Karpas-422 (cell line): ENCODE measurements at regions not wholly inside any gene's neighbourhood (a gene's known extent, or its start where the extent isn't known, plus 50 kb on each side); places are given as distances from the start of the nearest gene placed in this dataset.

ENCODE experiments used
- DNase-seq: peaks from one replicate; pipeline ENCODE4 v3.0.0-alpha.2; 2015
- H2AFZ ChIP-seq: fragments of 200-600 bp; sonication (generic); 2 replicates; pipeline ENCODE4 v1.6.1; 2014; ENCODE audit warnings: antibody characterized with exemption, low read length, mixed read lengths
- H3K27ac ChIP-seq: fragments of 200-600 bp; sonication (generic); 2 replicates; pipeline ENCODE4 v1.5.1; 2014; ENCODE audit warnings: mild to moderate bottlenecking, low read length, moderate library complexity
- H3K27me3 ChIP-seq: fragments of 200-600 bp; sonication (generic); 2 replicates; pipeline ENCODE4 v1.6.1; 2014; ENCODE audit warnings: low read length, mixed read lengths
- H3K36me3 ChIP-seq: fragments of 200-600 bp; sonication (generic); 2 replicates; pipeline ENCODE4 v1.6.1; 2014; ENCODE audit warnings: low read length, mixed read lengths; ENCODE audit not compliant: insufficient read depth
- H3K4me1 ChIP-seq: fragments of 200-600 bp; sonication (generic); 2 replicates; pipeline ENCODE4 v1.6.1; 2014; ENCODE audit warnings: mild to moderate bottlenecking, low read length, mixed read lengths
- H3K4me2 ChIP-seq: fragments of 200-600 bp; sonication (generic); 2 replicates; pipeline ENCODE4 v1.6.1; 2014; ENCODE audit warnings: low read length, low read depth, mild to moderate bottlenecking; ENCODE audit not compliant: poor library complexity, severe bottlenecking
- H3K4me3 ChIP-seq: fragments of 200-600 bp; sonication (generic); 2 replicates; pipeline ENCODE4 v1.5.1; 2014; ENCODE audit warnings: mild to moderate bottlenecking, antibody characterized with exemption, low read length, mixed read lengths
- H3K79me2 ChIP-seq: fragments of 200-600 bp; sonication (generic); 2 replicates; pipeline ENCODE4 v1.6.1; 2014; ENCODE audit warnings: mild to moderate bottlenecking, low read length, mixed read lengths
- H3K9ac ChIP-seq: fragments of 200-600 bp; sonication (generic); 2 replicates; pipeline ENCODE4 v1.6.0; 2014; ENCODE audit warnings: low read length
- H3K9me2 ChIP-seq: fragments of 200-600 bp; sonication (generic), shearing (Covaris generic); replicated peaks from 2 replicates; pipeline ENCODE4 v1.6.0; 2014; ENCODE audit warnings: mild to moderate bottlenecking, low read length, moderate library complexity; ENCODE audit not compliant: insufficient read depth
- H3K9me3 ChIP-seq: fragments of 300-700, 200-600 bp; sonication (generic); 2 replicates; pipeline ENCODE4 v1.6.1; 2014; ENCODE audit warnings: low read length, mixed read lengths
- H4K20me1 ChIP-seq: fragments of 200-600 bp; sonication (generic); 2 replicates; pipeline ENCODE4 v1.6.1; 2014; ENCODE audit warnings: mild to moderate bottlenecking, antibody characterized with exemption, low read length, low read depth; ENCODE audit not compliant: insufficient read depth

- Histone ChIP-seq H2AFZ (no peak overlapping the region), H3K4me2 (no peak overlapping the region), H3K79me2 (no peaks in the 10 kb centered on the region), H3K36me3 (no peaks in the 10 kb centered on the region), H3K9me2 (no peaks in the 10 kb centered on the region), H3K27me3 (no peaks in the 10 kb centered on the region), H4K20me1 (no peaks in the 10 kb centered on the region), H3K9ac (no peak overlapping the region), H3K27ac (no peak overlapping the region), H3K4me3 (no peak overlapping the region), H3K9me3 (no peaks in the 10 kb centered on the region), H3K4me1 (no peaks in the 10 kb centered on the region)
- no peak for DNase-seq
These were observed 156.3 kb upstream of the PDE3A start for GRCh38 chr12:20211981-20212421.

- H3K4me3 ChIP-seq = no peak overlapping the region
- no peak overlapping the region for H3K9ac ChIP-seq
- H3K27me3 ChIP-seq = no peaks in the 10 kb centered on the region
- H2AFZ ChIP-seq = no peak overlapping the region
- H4K20me1 ChIP-seq = no peaks in the 10 kb centered on the region
- no peaks in the 10 kb centered on the region for H3K9me2 ChIP-seq
- no peak for DNase-seq
- no peaks in the 10 kb centered on the region for H3K4me1 ChIP-seq
- H3K79me2 ChIP-seq = no peaks in the 10 kb centered on the region
- no peak overlapping the region for H3K27ac ChIP-seq
- H3K36me3 ChIP-seq = no peaks in the 10 kb centered on the region
- H3K4me2 ChIP-seq = no peak overlapping the region
- 0 out of 2 replicates have a peak, but pooled peaks cover 3% of the 10 kb centered on the region for H3K9me3 ChIP-seq
These were observed 155.4 kb upstream of the PDE3A start for GRCh38 chr12:20212658-20213555.

GRCh38 chr12:20213723-20214625 is 154.4 kb upstream of the PDE3A start:
- no peaks in the 10 kb centered on the region for H3K36me3 ChIP-seq
- H3K27ac ChIP-seq = no peak overlapping the region
- DNase-seq = no peak
- H3K79me2 ChIP-seq = no peaks in the 10 kb centered on the region
- no peaks in the 10 kb centered on the region for H3K9me2 ChIP-seq
- no peak overlapping the region for H3K4me3 ChIP-seq
- 0 out of 2 replicates have a peak, but pooled peaks cover 3% of the 10 kb centered on the region for H3K9me3 ChIP-seq
- H3K4me2 ChIP-seq = no peak overlapping the region
- no peaks in the 10 kb centered on the region for H3K4me1 ChIP-seq
- H3K27me3 ChIP-seq = no peaks in the 10 kb centered on the region
- no peak overlapping the region for H2AFZ ChIP-seq
- no peak overlapping the region for H3K9ac ChIP-seq
- H4K20me1 ChIP-seq = no peaks in the 10 kb centered on the region

GRCh38 chr12:20220339-20220738 is 148.0 kb upstream of the PDE3A start:
- DNase-seq = peak; percentile 75
- no peaks in the 10 kb centered on the region for H3K36me3 ChIP-seq
- H3K4me3 ChIP-seq = no peak overlapping the region
- no peaks in the 10 kb centered on the region for H3K27me3 ChIP-seq
- H2AFZ ChIP-seq = no peak overlapping the region
- H3K79me2 ChIP-seq = no peaks in the 10 kb centered on the region
- H4K20me1 ChIP-seq = no peaks in the 10 kb centered on the region
- H3K9ac ChIP-seq = no peak overlapping the region
- no peaks in the 10 kb centered on the region for H3K4me1 ChIP-seq
- 0 out of 2 replicates have a peak, but pooled peaks cover 3% of the 10 kb centered on the region for H3K9me3 ChIP-seq
- no peak overlapping the region for H3K4me2 ChIP-seq
- no peaks in the 10 kb centered on the region for H3K9me2 ChIP-seq
- no peak overlapping the region for H3K27ac ChIP-seq

GRCh38 chr12:20232931-20233675 is 135.2 kb upstream of the PDE3A start:
- Histone ChIP-seq H3K4me2 (no peak overlapping the region), H3K9me2 (no peaks in the 10 kb centered on the region), H3K79me2 (no peaks in the 10 kb centered on the region), H3K9ac (no peak overlapping the region), H2AFZ (no peak overlapping the region), H3K4me3 (no peak overlapping the region), H3K27me3 (no peaks in the 10 kb centered on the region), H4K20me1 (no peaks in the 10 kb centered on the region), H3K9me3 (no peaks in the 10 kb centered on the region), H3K4me1 (no peaks in the 10 kb centered on the region), H3K27ac (no peak overlapping the region), H3K36me3 (no peaks in the 10 kb centered on the region)
- DNase-seq = no peak

GRCh38 chr12:20234474-20234873 is 133.9 kb upstream of the PDE3A start:
- Histone ChIP-seq H2AFZ (no peak overlapping the region), H3K4me3 (no peak overlapping the region), H3K9me3 (no peaks in the 10 kb centered on the region), H4K20me1 (no peaks in the 10 kb centered on the region), H3K9me2 (no peaks in the 10 kb centered on the region), H3K4me1 (no peaks in the 10 kb centered on the region), H3K27ac (no peak overlapping the region), H3K27me3 (no peaks in the 10 kb centered on the region), H3K4me2 (no peak overlapping the region), H3K36me3 (no peaks in the 10 kb centered on the region), H3K79me2 (no peaks in the 10 kb centered on the region), H3K9ac (no peak overlapping the region)
- no peak for DNase-seq

- Histone ChIP-seq H3K9ac (no peak overlapping the region), H3K36me3 (no peaks in the 10 kb centered on the region), H3K9me3 (no peaks in the 10 kb centered on the region), H3K4me3 (no peak overlapping the region), H3K27me3 (no peaks in the 10 kb centered on the region), H2AFZ (no peak overlapping the region), H3K4me1 (no peaks in the 10 kb centered on the region), H4K20me1 (no peaks in the 10 kb centered on the region), H3K27ac (no peak overlapping the region), H3K79me2 (no peaks in the 10 kb centered on the region), H3K4me2 (no peak overlapping the region), H3K9me2 (no peaks in the 10 kb centered on the region)
- DNase-seq = no peak
These were observed 131.2 kb upstream of the PDE3A start for GRCh38 chr12:20237091-20237490.
